GM12875 (cell line): ENCODE measurements at regions not wholly inside any gene's neighbourhood (a gene's known extent, or its start where the extent isn't known, plus 50 kb on each side); places are given as distances from the start of the nearest gene placed in this dataset.

Source experiments
- H3K4me3 ChIP-seq: one replicate; pipeline ENCODE4 v1.5.1; 2011; ENCODE audit warnings: low read depth, low read length, control low read depth
- TF ChIP-seq, protein P1 (sequence below): IDR thresholded peaks from 2 replicates; pipeline ENCODE4 v1.5.1; 2011; ENCODE audit warnings: low read depth, mild to moderate bottlenecking, control low read depth, inconsistent platforms, low read length, moderate library complexity, borderline replicate concordance; ENCODE audit not compliant: insufficient read depth

DNA sequence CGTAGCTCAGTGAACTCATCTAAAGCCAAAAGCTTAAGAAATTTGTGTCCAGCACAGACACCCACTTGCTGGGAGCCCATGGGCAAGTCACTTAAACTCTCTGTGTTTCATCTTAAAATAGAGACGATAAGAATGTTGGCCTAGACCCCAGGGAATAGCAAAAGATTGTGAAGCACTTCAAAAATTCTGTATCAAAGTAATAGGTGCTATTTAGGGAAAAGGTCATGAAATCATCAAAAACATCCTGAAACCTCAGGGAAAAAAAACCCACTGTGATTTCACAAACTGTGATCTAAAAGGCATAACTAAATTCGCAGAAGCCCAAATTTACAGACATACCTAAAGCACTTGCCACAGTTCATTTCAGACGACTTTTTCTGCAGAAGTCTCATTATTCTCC, 278.3 kb downstream of the NR2F1-AS1 start:
- H3K4me3 ChIP-seq, result no peak overlapping the region
- TF ChIP-seq, protein P1, sequence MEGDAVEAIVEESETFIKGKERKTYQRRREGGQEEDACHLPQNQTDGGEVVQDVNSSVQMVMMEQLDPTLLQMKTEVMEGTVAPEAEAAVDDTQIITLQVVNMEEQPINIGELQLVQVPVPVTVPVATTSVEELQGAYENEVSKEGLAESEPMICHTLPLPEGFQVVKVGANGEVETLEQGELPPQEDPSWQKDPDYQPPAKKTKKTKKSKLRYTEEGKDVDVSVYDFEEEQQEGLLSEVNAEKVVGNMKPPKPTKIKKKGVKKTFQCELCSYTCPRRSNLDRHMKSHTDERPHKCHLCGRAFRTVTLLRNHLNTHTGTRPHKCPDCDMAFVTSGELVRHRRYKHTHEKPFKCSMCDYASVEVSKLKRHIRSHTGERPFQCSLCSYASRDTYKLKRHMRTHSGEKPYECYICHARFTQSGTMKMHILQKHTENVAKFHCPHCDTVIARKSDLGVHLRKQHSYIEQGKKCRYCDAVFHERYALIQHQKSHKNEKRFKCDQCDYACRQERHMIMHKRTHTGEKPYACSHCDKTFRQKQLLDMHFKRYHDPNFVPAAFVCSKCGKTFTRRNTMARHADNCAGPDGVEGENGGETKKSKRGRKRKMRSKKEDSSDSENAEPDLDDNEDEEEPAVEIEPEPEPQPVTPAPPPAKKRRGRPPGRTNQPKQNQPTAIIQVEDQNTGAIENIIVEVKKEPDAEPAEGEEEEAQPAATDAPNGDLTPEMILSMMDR, result no peak

DNA sequence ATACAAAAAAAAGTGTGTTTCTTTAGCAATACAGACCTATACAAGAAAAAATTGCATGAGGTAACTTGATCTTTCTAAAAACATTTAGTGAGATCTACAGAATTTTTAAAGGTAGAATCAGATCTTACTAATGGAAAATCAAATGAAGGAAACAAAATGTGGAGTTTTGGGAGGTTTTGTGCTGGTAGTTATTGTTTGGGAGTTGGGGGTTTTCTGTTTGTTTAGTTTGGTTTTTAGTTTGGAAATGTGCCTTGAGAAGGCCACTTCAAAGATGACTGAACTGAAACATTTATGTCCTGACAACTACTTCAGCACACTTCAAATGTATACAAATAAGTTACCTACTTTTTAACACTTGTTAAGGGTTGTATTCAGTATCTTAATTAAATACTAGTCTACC, 280.1 kb downstream of the NR2F1-AS1 start:
- H3K4me3 ChIP-seq, result no peak overlapping the region
- TF ChIP-seq, protein P1, result no peak

- TF ChIP-seq, protein P1, result no peak
- H3K4me3 ChIP-seq, result no peak overlapping the region
Observed at GRCh38 chr5:93300309-93300923, 280.6 kb downstream of the NR2F1-AS1 start.

GRCh38 chr5:93299681-93300308, 281.2 kb downstream of the NR2F1-AS1 start:
- no peak overlapping the region for H3K4me3 ChIP-seq
- TF ChIP-seq, protein P1, result no peak

DNA sequence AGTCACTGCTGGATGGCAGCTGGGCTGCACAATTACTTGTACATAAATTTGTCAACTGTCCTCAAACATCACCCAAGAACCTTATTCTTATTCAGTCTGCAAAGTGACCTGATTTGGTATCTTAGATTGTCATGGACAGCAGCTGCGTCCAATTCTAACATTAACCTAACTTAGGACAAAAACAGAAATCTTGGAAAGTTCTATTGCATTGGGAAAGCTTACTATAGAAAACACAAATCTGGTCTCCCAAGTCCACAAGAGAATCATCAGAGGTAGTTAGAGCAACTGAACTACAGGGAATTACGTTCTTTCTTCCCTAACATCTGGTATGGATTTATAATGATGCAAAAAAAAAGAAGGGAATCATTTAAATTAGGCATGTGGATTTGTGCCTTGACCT, 283.9 kb downstream of the NR2F1-AS1 start:
- no peak overlapping the region for H3K4me3 ChIP-seq
- TF ChIP-seq, protein P1, result no peak

DNA sequence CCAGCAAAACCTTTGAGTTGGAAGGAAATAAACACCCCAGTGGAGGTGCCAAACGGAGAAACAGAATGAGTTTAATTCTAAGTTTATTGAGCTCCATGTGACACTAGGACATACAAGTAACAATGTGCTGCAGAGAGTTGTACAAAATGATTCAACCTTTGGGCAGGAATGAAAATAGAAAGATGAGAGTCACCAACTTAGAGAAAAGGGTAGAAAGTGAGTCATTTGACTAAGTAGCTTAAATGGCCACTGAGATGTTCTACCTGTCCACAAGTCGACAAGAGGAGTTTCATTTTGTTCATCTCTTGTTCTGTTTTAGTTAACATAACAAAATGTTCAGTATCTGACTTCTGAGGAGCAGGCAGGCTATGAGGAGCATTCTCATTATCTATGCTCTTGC, 284.7 kb downstream of the NR2F1-AS1 start:
- TF ChIP-seq, protein P1, result no peak
- no peak overlapping the region for H3K4me3 ChIP-seq

- TF ChIP-seq, protein P1, result no peak
- no peak overlapping the region for H3K4me3 ChIP-seq
Observed at GRCh38 chr5:93294996-93295395, 286.0 kb downstream of the NR2F1-AS1 start.
